PFSK-1 (cell line): ENCODE measurements at regions not wholly inside any gene's neighbourhood (a gene's known extent, or its start where the extent isn't known, plus 50 kb on each side); places are given as distances from the start of the nearest gene placed in this dataset.

ENCODE experiments used
- FOXP2 ChIP-seq: optimal IDR thresholded peaks from 2 replicates; pipeline ENCODE3; 2011; ENCODE audit warnings: borderline replicate concordance, control low read depth, inconsistent platforms; ENCODE audit not compliant: insufficient read depth; ENCODE audit errors: extremely low read length, extremely low read depth
- POLR2AphosphoS5 ChIP-seq: IDR thresholded peaks from 2 replicates; pipeline ENCODE4 v1.6.1; 2012; ENCODE audit warnings: low read depth, mild to moderate bottlenecking, control low read depth, low read length, moderate library complexity
- SIN3A ChIP-seq: IDR thresholded peaks from 2 replicates; pipeline ENCODE4 v1.6.1; 2012; ENCODE audit warnings: mild to moderate bottlenecking, low read length, moderate library complexity, borderline replicate concordance; ENCODE audit not compliant: insufficient read depth
- TAF1 ChIP-seq: IDR thresholded peaks from 2 replicates; pipeline ENCODE4 v1.6.1; 2012; ENCODE audit warnings: low read length, control low read depth, borderline replicate concordance; ENCODE audit not compliant: insufficient read depth
- TF ChIP-seq, protein P1 (sequence below), 2 experiments: IDR thresholded peaks; 2 replicates each; pipeline versions ENCODE4 v1.6.1 to v1.8.0; 2011 to 2012; ENCODE audit warnings: low read depth in 2 of 2, low read length in 2 of 2, control low read depth in 1 of 2, inconsistent platforms in 1 of 2, mild to moderate bottlenecking in 1 of 2, moderate library complexity in 1 of 2; ENCODE audit not compliant: insufficient read depth in 1 of 2

- TF ChIP-seq SIN3A (no peak), POLR2AphosphoS5 (no peak), TAF1 (no peak), FOXP2 (no peak)
- TF ChIP-seq, protein P1, sequence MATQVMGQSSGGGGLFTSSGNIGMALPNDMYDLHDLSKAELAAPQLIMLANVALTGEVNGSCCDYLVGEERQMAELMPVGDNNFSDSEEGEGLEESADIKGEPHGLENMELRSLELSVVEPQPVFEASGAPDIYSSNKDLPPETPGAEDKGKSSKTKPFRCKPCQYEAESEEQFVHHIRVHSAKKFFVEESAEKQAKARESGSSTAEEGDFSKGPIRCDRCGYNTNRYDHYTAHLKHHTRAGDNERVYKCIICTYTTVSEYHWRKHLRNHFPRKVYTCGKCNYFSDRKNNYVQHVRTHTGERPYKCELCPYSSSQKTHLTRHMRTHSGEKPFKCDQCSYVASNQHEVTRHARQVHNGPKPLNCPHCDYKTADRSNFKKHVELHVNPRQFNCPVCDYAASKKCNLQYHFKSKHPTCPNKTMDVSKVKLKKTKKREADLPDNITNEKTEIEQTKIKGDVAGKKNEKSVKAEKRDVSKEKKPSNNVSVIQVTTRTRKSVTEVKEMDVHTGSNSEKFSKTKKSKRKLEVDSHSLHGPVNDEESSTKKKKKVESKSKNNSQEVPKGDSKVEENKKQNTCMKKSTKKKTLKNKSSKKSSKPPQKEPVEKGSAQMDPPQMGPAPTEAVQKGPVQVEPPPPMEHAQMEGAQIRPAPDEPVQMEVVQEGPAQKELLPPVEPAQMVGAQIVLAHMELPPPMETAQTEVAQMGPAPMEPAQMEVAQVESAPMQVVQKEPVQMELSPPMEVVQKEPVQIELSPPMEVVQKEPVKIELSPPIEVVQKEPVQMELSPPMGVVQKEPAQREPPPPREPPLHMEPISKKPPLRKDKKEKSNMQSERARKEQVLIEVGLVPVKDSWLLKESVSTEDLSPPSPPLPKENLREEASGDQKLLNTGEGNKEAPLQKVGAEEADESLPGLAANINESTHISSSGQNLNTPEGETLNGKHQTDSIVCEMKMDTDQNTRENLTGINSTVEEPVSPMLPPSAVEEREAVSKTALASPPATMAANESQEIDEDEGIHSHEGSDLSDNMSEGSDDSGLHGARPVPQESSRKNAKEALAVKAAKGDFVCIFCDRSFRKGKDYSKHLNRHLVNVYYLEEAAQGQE (IDR thresholded peaks at IDR 0.05; ENCODE audit: insufficient read depth in 1 of 2, low read depth in 2 of 2, low read length in 2 of 2): no peak
Measured at GRCh38 chr4:26183017-26183416, 137.8 kb upstream of the RBPJ start.

DNA sequence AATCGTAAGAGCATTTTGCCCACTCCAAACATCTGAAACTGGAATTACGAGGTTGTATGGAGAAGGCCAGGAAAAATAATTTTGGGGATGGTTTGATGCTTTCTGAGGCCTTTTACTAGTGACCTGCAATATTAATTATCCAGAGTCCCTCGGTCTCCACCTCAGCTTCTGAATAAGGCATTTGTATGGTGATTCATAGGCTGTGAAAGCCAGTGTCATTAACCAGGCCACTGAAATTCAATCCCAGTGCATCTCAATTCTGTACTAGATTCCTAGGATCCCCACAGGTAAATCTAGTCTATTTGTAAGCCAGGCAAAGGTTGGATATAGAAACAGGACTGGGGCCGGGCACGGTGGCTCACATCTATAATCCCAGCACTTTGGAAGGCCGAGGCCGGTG, 135.4 kb upstream of the RBPJ start:
- no peak for TF ChIP-seq SIN3A
- TF ChIP-seq FOXP2: no peak
- TF ChIP-seq TAF1: no peak
- no peak for TF ChIP-seq POLR2AphosphoS5
- TF ChIP-seq, protein P1 (IDR thresholded peaks at IDR 0.05; ENCODE audit: insufficient read depth in 1 of 2, low read depth in 2 of 2, low read length in 2 of 2): no peak

DNA sequence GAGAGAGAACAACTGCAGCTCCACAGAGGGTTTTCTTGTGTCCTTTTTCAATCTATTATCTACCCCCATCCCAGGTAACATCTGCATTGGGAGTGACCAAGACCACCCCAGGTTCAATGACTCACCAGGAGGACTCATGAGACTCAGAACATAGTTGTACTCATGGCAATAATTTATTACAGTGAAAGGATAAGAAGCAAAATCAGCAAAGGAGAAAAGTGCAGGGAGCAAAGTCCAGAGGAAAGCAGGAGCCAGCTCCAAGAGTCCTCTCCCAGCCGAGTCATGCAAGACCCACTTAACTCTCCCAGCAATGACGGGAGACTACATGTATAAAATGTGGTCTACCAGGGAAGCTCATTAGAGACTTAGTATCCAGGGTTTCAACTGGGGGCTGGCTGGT, 129.5 kb upstream of the RBPJ start:
- TF ChIP-seq, protein P1 (IDR thresholded peaks at IDR 0.05; ENCODE audit: insufficient read depth in 1 of 2, low read depth in 2 of 2, low read length in 2 of 2): no peak
- TF ChIP-seq POLR2AphosphoS5 (no peak), TAF1 (no peak), FOXP2 (no peak), SIN3A (no peak)

DNA sequence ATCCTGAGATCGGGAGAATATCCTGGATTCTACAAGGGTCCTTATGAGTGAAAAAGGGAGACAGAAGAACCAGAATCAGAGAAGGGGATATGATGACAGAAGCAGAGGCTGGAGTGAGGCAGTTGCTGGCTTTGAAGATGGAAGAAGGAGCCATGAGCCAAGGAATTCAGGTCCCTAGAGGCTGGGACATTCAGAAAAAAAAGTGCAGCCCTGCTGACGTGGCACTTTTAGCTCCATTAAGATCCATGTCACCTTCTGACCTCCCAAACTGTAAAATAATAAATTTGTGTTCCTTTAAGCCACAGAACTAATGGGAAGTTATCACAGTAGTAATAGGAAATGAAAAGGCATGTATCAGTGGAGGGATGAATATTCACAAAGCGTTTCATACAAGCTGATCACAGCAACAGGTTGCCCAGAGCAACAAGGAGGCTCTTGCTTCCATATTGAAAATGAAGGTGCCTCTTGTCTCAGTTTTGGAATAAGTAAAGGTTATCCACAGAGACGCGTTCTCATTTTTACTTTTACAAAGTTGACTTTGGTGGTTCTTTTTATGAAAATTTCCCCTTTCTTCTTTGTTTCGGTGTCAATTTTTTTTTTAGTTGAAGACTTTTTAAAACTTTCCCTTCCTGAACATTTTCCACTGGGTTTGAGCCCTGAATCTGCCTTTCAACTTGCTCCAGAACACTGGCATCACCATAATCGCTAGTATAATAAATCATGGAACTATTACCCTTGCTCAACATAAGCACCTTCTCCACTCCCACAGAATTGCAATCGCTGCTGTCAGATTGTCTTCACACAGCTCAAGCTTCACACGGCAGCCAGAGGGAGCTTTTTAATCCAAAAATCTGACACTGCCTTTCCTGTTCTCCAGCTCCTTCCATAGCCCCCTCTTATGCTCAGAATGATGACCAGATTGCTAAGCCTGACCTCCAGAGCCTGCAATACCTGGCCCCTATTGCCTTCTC, 127.6 kb upstream of the RBPJ start:
- TF ChIP-seq POLR2AphosphoS5 (no peak), FOXP2 (no peak), TAF1 (no peak), SIN3A (no peak)
- TF ChIP-seq, protein P1 (IDR thresholded peaks at IDR 0.05; ENCODE audit: insufficient read depth in 1 of 2, low read depth in 2 of 2, low read length in 2 of 2): no peak
